ENCODE measurements at regions not wholly inside any gene's neighbourhood (a gene's known extent, or its start where the extent isn't known, plus 50 kb on each side); places are given as distances from the start of the nearest gene placed in this dataset.

DNA sequence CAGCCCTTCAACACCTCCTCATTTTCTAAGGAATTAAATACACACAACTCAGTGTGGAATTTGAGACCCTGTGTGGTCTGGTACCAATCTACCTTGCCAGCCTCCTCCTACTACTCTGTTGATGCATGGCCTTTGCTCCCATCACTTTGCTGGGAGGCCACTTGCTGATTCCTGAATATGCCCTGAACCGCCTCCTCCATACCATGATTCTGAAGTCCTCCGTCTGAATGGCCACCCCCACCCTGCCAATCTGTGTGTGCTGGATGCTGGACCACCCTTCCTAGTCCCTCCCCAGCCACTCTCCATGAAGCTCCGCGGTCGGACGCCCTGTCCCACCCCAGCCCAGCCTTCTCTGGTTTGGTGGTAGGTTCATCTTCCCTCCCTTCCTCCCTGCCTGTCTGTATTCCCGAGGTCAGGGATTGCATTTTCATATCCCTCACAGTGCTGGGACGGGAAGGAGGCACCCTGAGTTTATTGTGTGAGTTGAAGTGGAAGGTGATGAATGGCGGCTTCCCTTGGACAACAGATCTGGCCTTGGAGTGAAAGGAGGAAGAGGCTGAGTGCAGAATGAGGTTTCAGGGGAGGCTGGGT, 138.3 kb downstream of the CDC5L start:
- Histone ChIP-seq H3K4me1 (ENCODE audit: control insufficient read depth, insufficient read depth, low read length) (no peaks in the 10 kb centered on the region), H3K4me3 (ENCODE audit: low read depth in 2 of 2, low read length in 2 of 2) (no peak overlapping the region), H3K36me3 (ENCODE audit: control insufficient read depth, insufficient read depth, low read length) (no peaks in the 10 kb centered on the region), H3K9me3 (ENCODE audit: control insufficient read depth, insufficient read depth, low read depth, low read length) (no peaks in the 10 kb centered on the region), H3K27me3 (ENCODE audit: control insufficient read depth, insufficient read depth, low read length) (no peaks in the 10 kb centered on the region; the same call in 1 of the 2 replicates), H3K27ac (ENCODE audit: low read length) (no peak overlapping the region)
- in situ Hi-C loops (cut with HindIII; ENCODE audit: low pct_unique_long_range_greater_than_20kb, low sequenced_read_pairs) (no loop called here), intact Hi-C loops (cut with micrococcal nuclease; ENCODE audit: unreplicated experiment) (no loop called here)
- TF ChIP-seq, protein P1, sequence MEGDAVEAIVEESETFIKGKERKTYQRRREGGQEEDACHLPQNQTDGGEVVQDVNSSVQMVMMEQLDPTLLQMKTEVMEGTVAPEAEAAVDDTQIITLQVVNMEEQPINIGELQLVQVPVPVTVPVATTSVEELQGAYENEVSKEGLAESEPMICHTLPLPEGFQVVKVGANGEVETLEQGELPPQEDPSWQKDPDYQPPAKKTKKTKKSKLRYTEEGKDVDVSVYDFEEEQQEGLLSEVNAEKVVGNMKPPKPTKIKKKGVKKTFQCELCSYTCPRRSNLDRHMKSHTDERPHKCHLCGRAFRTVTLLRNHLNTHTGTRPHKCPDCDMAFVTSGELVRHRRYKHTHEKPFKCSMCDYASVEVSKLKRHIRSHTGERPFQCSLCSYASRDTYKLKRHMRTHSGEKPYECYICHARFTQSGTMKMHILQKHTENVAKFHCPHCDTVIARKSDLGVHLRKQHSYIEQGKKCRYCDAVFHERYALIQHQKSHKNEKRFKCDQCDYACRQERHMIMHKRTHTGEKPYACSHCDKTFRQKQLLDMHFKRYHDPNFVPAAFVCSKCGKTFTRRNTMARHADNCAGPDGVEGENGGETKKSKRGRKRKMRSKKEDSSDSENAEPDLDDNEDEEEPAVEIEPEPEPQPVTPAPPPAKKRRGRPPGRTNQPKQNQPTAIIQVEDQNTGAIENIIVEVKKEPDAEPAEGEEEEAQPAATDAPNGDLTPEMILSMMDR (IDR thresholded peaks at IDR 0.05) = no peak
- TF ChIP-seq SIN3A (IDR thresholded peaks at IDR 0.05; ENCODE audit: borderline replicate concordance, insufficient read depth, low read depth, low read length) (no peak), TCF7L2 (IDR thresholded peaks at IDR 0.05; ENCODE audit: low read depth, low read length) (no peak), POLR2AphosphoS5 (IDR thresholded peaks at IDR 0.05; ENCODE audit: low read depth, low read length) (no peak)
- TF ChIP-seq, protein P2, sequence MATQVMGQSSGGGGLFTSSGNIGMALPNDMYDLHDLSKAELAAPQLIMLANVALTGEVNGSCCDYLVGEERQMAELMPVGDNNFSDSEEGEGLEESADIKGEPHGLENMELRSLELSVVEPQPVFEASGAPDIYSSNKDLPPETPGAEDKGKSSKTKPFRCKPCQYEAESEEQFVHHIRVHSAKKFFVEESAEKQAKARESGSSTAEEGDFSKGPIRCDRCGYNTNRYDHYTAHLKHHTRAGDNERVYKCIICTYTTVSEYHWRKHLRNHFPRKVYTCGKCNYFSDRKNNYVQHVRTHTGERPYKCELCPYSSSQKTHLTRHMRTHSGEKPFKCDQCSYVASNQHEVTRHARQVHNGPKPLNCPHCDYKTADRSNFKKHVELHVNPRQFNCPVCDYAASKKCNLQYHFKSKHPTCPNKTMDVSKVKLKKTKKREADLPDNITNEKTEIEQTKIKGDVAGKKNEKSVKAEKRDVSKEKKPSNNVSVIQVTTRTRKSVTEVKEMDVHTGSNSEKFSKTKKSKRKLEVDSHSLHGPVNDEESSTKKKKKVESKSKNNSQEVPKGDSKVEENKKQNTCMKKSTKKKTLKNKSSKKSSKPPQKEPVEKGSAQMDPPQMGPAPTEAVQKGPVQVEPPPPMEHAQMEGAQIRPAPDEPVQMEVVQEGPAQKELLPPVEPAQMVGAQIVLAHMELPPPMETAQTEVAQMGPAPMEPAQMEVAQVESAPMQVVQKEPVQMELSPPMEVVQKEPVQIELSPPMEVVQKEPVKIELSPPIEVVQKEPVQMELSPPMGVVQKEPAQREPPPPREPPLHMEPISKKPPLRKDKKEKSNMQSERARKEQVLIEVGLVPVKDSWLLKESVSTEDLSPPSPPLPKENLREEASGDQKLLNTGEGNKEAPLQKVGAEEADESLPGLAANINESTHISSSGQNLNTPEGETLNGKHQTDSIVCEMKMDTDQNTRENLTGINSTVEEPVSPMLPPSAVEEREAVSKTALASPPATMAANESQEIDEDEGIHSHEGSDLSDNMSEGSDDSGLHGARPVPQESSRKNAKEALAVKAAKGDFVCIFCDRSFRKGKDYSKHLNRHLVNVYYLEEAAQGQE (IDR thresholded peaks at IDR 0.05; ENCODE audit: insufficient read depth in 1 of 2, low read depth in 2 of 2, low read length in 1 of 2) = no peak
- no TSS peak for BruUV-seq (replicated peaks)
- CTCF ChIA-PET = no interaction called here
- no peak for DNase-seq (ENCODE audit: low read depth, low spot score)
- POLR2A ChIA-PET = no interaction called here
- ATAC-seq = no peak

DNA sequence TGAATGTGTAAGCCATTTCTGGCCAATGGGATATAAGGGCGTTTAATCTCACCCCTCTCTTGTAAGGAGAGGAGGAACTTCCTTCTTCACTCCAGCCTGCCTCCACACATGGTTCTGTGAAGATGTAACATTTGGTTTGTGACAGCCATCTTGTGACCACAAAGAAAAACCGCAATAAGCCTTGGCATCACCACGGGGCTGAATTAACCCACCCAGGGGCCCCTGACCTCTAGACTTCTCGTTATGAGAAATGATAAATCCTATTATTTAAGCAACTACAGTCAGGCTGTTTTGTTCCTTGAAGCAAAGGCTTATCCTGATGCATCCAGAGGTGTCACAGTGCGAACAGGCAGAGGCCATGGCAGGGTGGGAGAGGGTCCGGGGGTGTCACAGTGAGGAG, 139.7 kb downstream of the CDC5L start:
- no peak for ATAC-seq

More for the DNA sequence above, 139.7 kb downstream of the CDC5L start:
- intact Hi-C loops (cut with micrococcal nuclease; ENCODE audit: unreplicated experiment) (no loop called here), in situ Hi-C loops (cut with HindIII; ENCODE audit: low pct_unique_long_range_greater_than_20kb, low sequenced_read_pairs) (no loop called here)
- Histone ChIP-seq H3K4me3 (ENCODE audit: low read depth in 2 of 2, low read length in 2 of 2) (no peak overlapping the region), H3K27me3 (ENCODE audit: control insufficient read depth, insufficient read depth, low read length) (no peaks in the 10 kb centered on the region), H3K36me3 (ENCODE audit: control insufficient read depth, insufficient read depth, low read length) (no peaks in the 10 kb centered on the region), H3K9me3 (ENCODE audit: control insufficient read depth, insufficient read depth, low read depth, low read length) (no peaks in the 10 kb centered on the region), H3K4me1 (ENCODE audit: control insufficient read depth, insufficient read depth, low read length) (no peaks in the 10 kb centered on the region), H3K27ac (ENCODE audit: low read length) (no peak overlapping the region)
- POLR2A ChIA-PET = no interaction called here
- TF ChIP-seq SIN3A (IDR thresholded peaks at IDR 0.05; ENCODE audit: borderline replicate concordance, insufficient read depth, low read depth, low read length) = no peak
- TF ChIP-seq, protein P1 (IDR thresholded peaks at IDR 0.05) = no peak
- no peak for TF ChIP-seq TCF7L2 (IDR thresholded peaks at IDR 0.05; ENCODE audit: low read depth, low read length)
- no peak for TF ChIP-seq POLR2AphosphoS5 (IDR thresholded peaks at IDR 0.05; ENCODE audit: low read depth, low read length)
- TF ChIP-seq, protein P2 (IDR thresholded peaks at IDR 0.05; ENCODE audit: insufficient read depth in 1 of 2, low read depth in 2 of 2, low read length in 1 of 2) = no peak
- DNase-seq (ENCODE audit: low read depth, low spot score) = no peak
- CTCF ChIA-PET = no interaction called here
- BruUV-seq (replicated peaks) = no TSS peak
